Muscle of arm (tissue), 1 donor: ENCODE measurements at regions not wholly inside any gene's neighbourhood (a gene's known extent, or its start where the extent isn't known, plus 50 kb on each side); places are given as distances from the start of the nearest gene placed in this dataset.

Source experiments
- DNase-seq: peaks from one replicate; pipeline ENCODE4 v3.0.0-alpha.2; 2013

GRCh38 chr13:100854006-100854405 lies 179.4 kb upstream of the TMTC4 start:
- no peak for DNase-seq

DNA sequence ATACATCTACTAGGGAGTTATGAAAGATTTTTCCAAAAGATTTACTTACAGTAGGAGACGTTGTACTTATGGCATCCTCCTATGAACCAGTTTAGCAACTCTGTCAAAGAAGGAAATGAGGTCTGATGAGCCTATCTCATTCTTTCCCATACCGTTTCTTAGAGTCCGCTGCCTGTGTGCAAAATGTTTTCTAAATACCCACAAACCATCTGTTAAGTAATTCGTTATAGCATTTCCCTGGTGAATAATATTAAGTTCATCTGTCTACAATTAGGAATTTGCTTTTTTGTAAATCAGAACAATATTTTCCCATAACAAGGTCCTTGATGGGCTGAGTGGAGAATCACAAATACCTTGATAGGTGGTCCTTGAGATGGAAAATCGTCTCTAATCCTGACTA lies 178.8 kb upstream of the TMTC4 start:
- no peak for DNase-seq

GRCh38 chr13:100852146-100852545 lies 177.6 kb upstream of the TMTC4 start:
- no peak for DNase-seq

- DNase-seq = no peak
These were observed 173.7 kb upstream of the TMTC4 start for GRCh38 chr13:100848304-100848703.

GRCh38 chr13:100845128-100845757 lies 170.6 kb upstream of the TMTC4 start:
- no peak for DNase-seq

- DNase-seq = no peak
These were observed 167.5 kb upstream of the TMTC4 start for GRCh38 chr13:100842136-100842535.

GRCh38 chr13:100838387-100838786 lies 163.8 kb upstream of the TMTC4 start:
- DNase-seq = no peak

GRCh38 chr13:100837631-100838030 lies 163.0 kb upstream of the TMTC4 start:
- no peak for DNase-seq

DNA sequence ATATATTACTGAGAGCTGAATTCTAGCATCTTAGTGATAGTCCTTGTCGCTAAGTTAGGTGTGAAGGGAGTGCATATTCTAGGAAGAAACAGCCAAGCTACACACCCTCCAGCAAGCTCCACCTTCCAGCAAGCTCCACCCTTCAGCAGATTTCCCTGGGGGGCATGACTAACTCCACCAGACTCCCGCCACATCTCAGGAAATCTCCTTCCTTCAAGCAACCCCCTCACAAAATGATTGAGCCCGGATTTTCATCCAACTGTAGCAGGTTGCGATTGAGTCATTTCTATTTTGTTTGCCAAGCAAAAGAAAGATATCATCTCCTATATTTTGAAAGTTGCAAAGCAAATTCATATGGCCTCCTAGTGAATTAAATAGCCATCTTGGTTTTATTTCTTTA lies 162.1 kb upstream of the TMTC4 start:
- no peak for DNase-seq

DNA sequence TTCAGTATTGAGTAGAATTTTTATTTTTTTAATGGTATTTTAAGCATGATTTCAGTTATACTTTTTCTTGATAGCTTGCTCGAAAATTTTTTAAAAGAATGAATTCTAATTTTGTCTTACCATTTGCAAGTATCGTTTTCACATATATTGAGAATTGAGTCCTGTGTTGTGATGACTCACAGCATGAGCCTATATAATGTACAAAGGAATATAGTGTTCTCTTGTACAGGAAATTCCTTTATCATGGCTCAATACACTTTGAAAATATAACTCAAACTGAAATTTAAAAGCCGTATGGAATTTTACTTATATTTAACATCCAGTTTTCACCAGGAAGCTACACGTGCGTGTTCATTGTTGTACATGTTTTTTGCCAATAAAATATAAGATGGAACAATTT lies 161.1 kb upstream of the TMTC4 start:
- DNase-seq = no peak

DNA sequence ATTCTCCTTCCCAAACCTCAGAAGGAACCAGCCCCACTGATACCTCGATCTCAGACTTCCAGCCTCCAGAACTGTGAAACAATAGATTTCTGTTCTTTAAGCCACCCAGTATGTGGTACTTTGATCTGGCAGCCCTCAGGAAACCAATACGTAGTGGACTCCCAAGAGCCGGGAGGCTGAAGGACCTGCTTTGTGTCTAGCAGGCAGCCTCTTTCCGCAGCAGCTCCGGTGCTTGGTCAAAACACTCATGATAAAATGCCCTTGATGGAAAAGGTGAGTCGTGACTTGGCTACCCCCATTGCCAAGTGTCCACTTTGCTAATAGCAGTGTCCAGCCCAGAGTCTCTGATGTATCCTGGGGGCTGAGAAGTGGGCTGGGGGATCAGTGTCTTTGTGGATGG lies 158.8 kb upstream of the TMTC4 start:
- DNase-seq = no peak

- DNase-seq = no peak
These were observed 153.6 kb upstream of the TMTC4 start for GRCh38 chr13:100828226-100828625.

GRCh38 chr13:100827489-100828176 lies 153.0 kb upstream of the TMTC4 start:
- no peak for DNase-seq

DNA sequence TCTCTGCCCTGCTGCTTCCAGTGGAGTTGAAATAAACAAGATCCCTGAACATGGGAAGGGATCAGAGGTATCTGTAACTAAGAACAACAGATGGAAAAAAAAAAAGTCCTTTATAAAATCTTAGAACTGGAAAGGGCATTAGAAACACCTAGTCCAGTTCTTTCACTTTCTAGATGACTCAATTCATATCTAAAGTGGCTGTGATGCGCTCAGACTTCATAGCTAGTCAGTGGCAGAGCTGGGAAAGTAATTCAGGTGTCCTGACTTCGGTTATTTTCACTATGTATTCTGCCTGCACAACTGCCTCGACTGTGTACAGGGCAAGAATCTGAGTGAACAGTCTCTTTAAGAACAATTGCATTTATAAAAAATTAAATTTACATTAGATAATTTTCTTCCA lies 151.8 kb upstream of the TMTC4 start:
- DNase-seq = no peak

DNA sequence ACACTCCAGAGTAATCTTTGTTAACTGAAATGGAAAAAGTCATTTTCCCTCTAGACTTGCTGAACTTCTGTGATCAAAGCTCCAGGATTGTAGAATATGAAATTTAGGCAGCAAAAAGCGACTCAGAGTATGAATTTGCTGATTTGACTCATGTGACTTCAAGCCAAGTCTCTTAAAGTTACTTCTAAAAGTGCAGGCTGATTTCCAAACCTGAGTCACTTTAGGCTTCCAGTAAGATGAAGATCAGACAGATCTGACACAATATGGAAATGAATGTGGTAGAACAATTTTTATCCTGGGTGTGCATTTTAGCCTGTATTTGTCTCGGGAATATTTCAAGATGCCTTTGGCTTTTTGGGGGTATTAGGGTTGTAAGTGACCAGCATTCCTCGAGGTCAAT lies 151.0 kb upstream of the TMTC4 start:
- DNase-seq = no peak

GRCh38 chr13:100824366-100824765 lies 149.8 kb upstream of the TMTC4 start:
- no peak for DNase-seq

DNA sequence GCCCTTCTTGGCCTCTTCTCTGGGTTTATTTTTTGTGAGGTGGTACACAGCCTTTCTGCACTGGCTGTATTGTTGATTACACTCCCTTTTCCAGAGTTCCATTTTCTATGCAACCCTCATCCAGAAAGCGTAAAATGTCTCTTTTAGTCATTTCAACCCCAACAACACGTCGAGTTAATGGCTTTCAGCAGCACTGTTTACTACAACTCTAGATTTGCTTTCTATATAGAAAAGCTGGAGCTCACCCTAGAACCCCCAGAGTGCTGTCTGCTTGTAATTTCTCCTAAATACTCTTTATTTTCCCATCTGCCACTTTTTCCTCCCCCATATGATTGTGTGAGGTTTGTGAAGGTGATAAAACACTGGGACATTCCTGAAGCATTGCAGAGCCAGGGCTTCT lies 148.9 kb upstream of the TMTC4 start:
- no peak for DNase-seq

- no peak for DNase-seq
These were observed 148.4 kb upstream of the TMTC4 start for GRCh38 chr13:100822871-100823443.

DNA sequence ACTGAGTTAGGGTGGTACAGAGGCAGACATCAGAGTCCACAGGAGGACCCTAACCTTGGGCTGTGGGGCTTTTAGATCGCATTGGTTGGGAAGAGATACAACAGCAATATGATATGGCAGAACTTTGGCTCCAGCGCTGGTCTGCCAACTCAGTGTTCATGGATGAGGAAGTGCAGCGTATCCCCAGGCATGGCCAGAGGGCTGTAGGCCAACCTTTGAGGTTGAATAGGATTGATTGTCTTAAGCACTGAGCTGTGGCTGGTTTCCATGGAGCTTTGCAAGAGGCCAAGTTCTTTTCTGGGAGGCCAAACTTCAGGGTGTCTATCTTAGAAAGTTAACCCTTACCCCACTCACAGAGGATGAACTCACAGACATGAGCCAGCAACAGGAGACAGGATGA lies 144.1 kb upstream of the TMTC4 start:
- no peak for DNase-seq

GRCh38 chr13:100817928-100818327 lies 143.3 kb upstream of the TMTC4 start:
- DNase-seq = no peak

DNA sequence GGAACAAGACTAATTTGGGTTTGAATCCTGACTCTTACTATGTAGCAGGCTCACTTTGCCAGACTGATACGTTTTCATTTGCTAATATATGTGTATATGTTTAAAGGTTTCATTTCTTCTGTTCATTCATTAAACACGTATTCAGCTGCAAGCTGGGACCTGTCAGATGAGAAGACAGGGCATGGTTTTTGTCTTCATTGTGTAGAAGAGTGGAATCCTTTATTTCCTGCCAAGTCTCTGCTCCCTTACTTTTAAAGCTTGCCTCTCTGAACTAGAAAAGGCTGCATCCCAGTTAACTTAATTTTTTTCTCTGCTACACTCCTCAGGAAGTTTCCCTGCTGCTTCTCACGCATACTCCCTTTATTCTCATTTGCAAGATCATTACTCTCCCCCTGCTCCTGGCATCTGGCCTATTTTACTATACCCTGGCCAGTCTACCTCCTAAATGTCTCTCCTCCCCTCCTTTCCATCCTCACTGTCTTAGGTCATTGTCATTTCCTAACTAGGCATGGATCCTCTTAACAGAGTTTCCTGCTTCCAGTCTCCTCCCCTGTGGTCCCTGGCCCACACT lies 141.0 kb upstream of the TMTC4 start:
- DNase-seq = no peak

DNA sequence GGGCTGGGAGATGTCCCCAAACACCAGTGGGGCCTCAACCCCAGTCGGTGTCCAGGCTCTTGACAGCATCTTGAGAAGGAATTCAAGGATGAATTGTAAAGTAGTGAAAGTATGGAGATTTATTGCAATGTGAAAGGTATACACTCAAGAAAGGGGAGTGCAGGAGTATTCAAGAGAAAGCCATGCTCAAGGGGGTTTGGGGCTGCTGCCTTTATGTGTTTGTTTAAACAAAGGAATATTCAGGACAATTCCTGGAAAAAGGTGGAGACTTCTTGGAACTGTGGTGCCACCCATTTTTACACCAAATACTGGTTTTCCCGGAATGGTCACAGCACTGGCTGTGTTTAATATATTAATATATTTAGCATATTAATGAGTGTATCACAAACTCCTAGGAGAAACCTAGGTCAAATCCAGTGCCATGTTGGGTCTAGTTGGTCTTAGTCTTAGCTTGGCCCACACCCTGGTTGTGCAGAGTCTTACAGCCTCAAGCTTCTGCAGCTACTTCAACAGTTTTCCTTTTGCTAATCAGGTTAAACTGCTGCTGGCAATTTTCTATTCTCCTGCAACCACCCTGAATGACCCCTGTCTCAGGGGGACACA lies 138.5 kb upstream of the TMTC4 start:
- no peak for DNase-seq

DNA sequence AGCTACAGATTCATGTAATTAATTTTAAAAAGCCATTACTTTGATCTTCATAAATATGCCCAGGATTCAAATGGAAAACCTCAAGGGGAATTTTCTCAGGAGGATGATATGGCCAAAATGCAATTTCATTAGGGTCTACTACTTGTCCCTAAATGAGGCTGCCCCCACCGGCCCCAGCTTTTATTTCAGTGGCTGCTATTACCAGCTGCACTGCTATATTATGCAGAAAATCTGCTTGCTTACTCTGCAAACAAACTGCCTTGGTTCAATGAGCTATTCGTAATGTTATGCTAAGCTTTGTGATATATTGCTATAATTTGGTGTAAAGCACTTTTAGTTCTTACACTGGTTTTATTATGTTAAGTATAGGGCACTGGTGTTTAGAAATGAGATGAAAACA lies 137.3 kb upstream of the TMTC4 start:
- no peak for DNase-seq
